ENCODE measurements at regions not wholly inside any gene's neighbourhood (a gene's known extent, or its start where the extent isn't known, plus 50 kb on each side); places are given as distances from the start of the nearest gene placed in this dataset.

GRCh38 chr7:63029207-63029522, 969.5 kb upstream of the ZNF722 start:
- no peak for TF ChIP-seq POLR2AphosphoS5 (IDR thresholded peaks at IDR 0.05)
- no peak for TF ChIP-seq POLR2A (IDR thresholded peaks at IDR 0.05)
- TF ChIP-seq CTCF (IDR thresholded peaks at IDR 0.05), result no peak
- no peak for TF ChIP-seq EP300 (IDR thresholded peaks at IDR 0.05)

Data from gastroesophageal sphincter (tissue), 3 donors.